Heart left ventricle (tissue), 13 donors: ENCODE measurements at regions not wholly inside any gene's neighbourhood (a gene's known extent, or its start where the extent isn't known, plus 50 kb on each side); places are given as distances from the start of the nearest gene placed in this dataset.

Experiments used
- CTCF ChIP-seq, 12 donors: fragments of 200-600 bp; sonication (generic) in 4 of 12; IDR thresholded peaks; one replicate each; pipeline versions ENCODE4 v1.5.0 to v1.8.0; 2018 to 2022; ENCODE audit warnings: antibody characterized with exemption in 12 of 12, mild to moderate bottlenecking in 5 of 12
- POLR2A ChIP-seq, 2 donors: fragments of 450-650 bp; IDR thresholded peaks; one replicate each; pipeline ENCODE4 v1.6.1; 2017; ENCODE audit warnings: antibody characterized with exemption in 2 of 2, mild to moderate bottlenecking in 2 of 2, moderate library complexity in 2 of 2
- donor health status: ischemic (EF 13 %, LVEDD 7.1; RV severe dilation, severe dysfunction).
- donor health status: DM: no; HTN: yes; CAD: no.
- donor health status: DM: no; HTN: no; CAD: no.
- donor health status: ischemic (EF 25% LVEDD 6.9; RV normal size, moderate dysfunction).
- donor health status: ischemic (EF 25% LVEDD 5.7; RV mildly dilated, moderate dysfunction).
- donor health status: ischemic (EF 35%, LVEDD 5.7; RV mildly dilated, moderate dysfunction).
- donor health status: nonischemic (EF 11% LVEDD 7.7; RV severe dilation, severe dysfunction).
- donor health status: DM: yes; HTN: yes; CAD: no.
- donor health status: PGD.
- donor health status: ischemic (EF 29% LVEDD 5.4; RV normal size, mild dysfunction).
- donor health status: nonischemic (EF 23%, LVEDD 6.1; RV moderate dilation, normal function).

- TF ChIP-seq CTCF (IDR thresholded peaks at IDR 0.05): no peak
- TF ChIP-seq POLR2A (IDR thresholded peaks at IDR 0.05): no peak
Observed at GRCh38 chr16:35150805-35151312, 1691.4 kb downstream of the TP53TG3F start.
